H1 (cell line): ENCODE measurements at regions not wholly inside any gene's neighbourhood (a gene's known extent, or its start where the extent isn't known, plus 50 kb on each side); places are given as distances from the start of the nearest gene placed in this dataset.

Experiments
- CTCF ChIA-PET: fragments of 300-600 bp; sonication (Branson Sonifier 250); formaldehyde crosslinking; loops from one replicate; lab custom pipeline; 2021; ENCODE audit not compliant: partially characterized antibody; lab: Charles Lee
- POLR2A ChIA-PET: fragments of 300-600 bp; sonication (Branson Sonifier 250); formaldehyde crosslinking; loops from one replicate; lab custom pipeline; 2021; ENCODE audit warnings: inconsistent platforms; ENCODE audit not compliant: partially characterized antibody; lab: Charles Lee
- DNase-seq, 2 experiments: peaks; one replicate each; pipeline versions ENCODE4 v3.0.0 to v3.0.0-alpha.2; 2010 to 2022; ENCODE audit warnings: low spot score in 2 of 2, low read depth in 1 of 2, mixed read lengths in 1 of 2
- FAIRE-seq: peaks from 2 replicates; lab custom pipeline; 2011; peaks lifted over from hg19 to GRCh38; lab: Jason Lieb, UNC
- H2AFZ ChIP-seq: 2 replicates; pipeline ENCODE4 v1.8.1; 2012; ENCODE audit warnings: low read length, inconsistent platforms
- H2AK5ac ChIP-seq: 2 replicates; pipeline ENCODE4 v1.6.1; 2013; ENCODE audit warnings: low read depth, low read length
- H2BK120ac ChIP-seq: replicated peaks from 2 replicates; pipeline ENCODE3; 2013; ENCODE audit warnings: low read depth, low read length, inconsistent platforms
- H2BK12ac ChIP-seq: 2 replicates; pipeline ENCODE4 v1.6.1; 2013; ENCODE audit warnings: low read depth, low read length
- H2BK15ac ChIP-seq: 2 replicates; pipeline ENCODE4 v1.6.1; 2013; ENCODE audit warnings: low read length
- H2BK20ac ChIP-seq: 2 replicates; pipeline ENCODE4 v1.6.1; 2013; ENCODE audit warnings: low read length
- H2BK5ac ChIP-seq: 2 replicates; pipeline ENCODE4 v1.6.1; 2013; ENCODE audit warnings: low read depth, low read length
- H3K14ac ChIP-seq: 2 replicates; pipeline ENCODE4 v1.6.1; 2013; ENCODE audit warnings: inconsistent platforms; ENCODE audit not compliant: insufficient read length
- H3K18ac ChIP-seq: 2 replicates; pipeline ENCODE4 v1.6.1; 2013; ENCODE audit warnings: low read length; ENCODE audit errors: extremely low read depth
- H3K23ac ChIP-seq: 2 replicates; pipeline ENCODE4 v1.6.1; 2013; ENCODE audit warnings: inconsistent platforms; ENCODE audit not compliant: insufficient read length
- H3K23me2 ChIP-seq: 2 replicates; pipeline ENCODE4 v1.6.1; 2013; ENCODE audit warnings: low read depth, low read length
- H3K27ac ChIP-seq: 2 replicates; pipeline ENCODE4 v1.6.1; 2011; ENCODE audit warnings: low read depth, low read length, inconsistent platforms
- H3K27me3 ChIP-seq, 4 experiments: replicated peaks in 1 of 4; 1 replicate in 1 of 4; 2 replicates in 3 of 4; pipeline versions ENCODE4 v1.6.1 to v1.8.1; 2011 to 2013; ENCODE audit warnings: low read length in 3 of 4, mild to moderate bottlenecking in 3 of 4, inconsistent platforms in 2 of 4, mixed read lengths in 2 of 4, moderate library complexity in 1 of 4; ENCODE audit not compliant: control insufficient read depth in 3 of 4, insufficient read depth in 3 of 4; ENCODE audit errors: extremely low read depth in 1 of 4
- H3K36me3 ChIP-seq, 4 experiments: 2 replicates each; pipeline versions ENCODE4 v1.6.1 to v1.8.1; 2011 to 2013; ENCODE audit warnings: mild to moderate bottlenecking in 4 of 4, low read length in 3 of 4, moderate library complexity in 2 of 4, control low read depth in 1 of 4, inconsistent platforms in 1 of 4; ENCODE audit not compliant: insufficient read depth in 4 of 4, control insufficient read depth in 2 of 4
- H3K4ac ChIP-seq: replicated peaks from 2 replicates; pipeline ENCODE3; 2013; ENCODE audit warnings: low read length, low read depth, mixed read lengths, inconsistent platforms; ENCODE audit not compliant: insufficient read length
- H3K4me1 ChIP-seq, 4 experiments: replicated peaks in 1 of 4; 1 replicate in 1 of 4; 2 replicates in 3 of 4; pipeline versions ENCODE4 v1.6.1 to v1.8.1; 2011 to 2013; ENCODE audit warnings: low read length in 3 of 4, inconsistent platforms in 2 of 4, mixed read lengths in 1 of 4; ENCODE audit not compliant: insufficient read depth in 4 of 4, control insufficient read depth in 3 of 4
- H3K4me2 ChIP-seq, 2 experiments: 2 replicates each; pipeline versions ENCODE4 v1.6.1 to v1.8.1; 2011 to 2013; ENCODE audit warnings: low read depth in 2 of 2, low read length in 2 of 2, control low read depth in 1 of 2, inconsistent platforms in 1 of 2, mild to moderate bottlenecking in 1 of 2; ENCODE audit not compliant: insufficient read depth in 1 of 2
- H3K4me3 ChIP-seq, 4 experiments: fragments of 200-600, 300-600 bp in 1 of 4; sonication (generic), shearing (Covaris generic), sonication (Bioruptor Twin) in 1 of 4; 2 replicates each; pipeline versions ENCODE4 v1.5.1 to v1.8.1; 2011 to 2016; ENCODE audit warnings: low read length in 4 of 4, low read depth in 3 of 4, control low read depth in 2 of 4, inconsistent platforms in 2 of 4, mild to moderate bottlenecking in 2 of 4, mixed read lengths in 1 of 4, moderate library complexity in 1 of 4; ENCODE audit not compliant: insufficient read depth in 2 of 4; ENCODE audit errors: extremely low read depth in 1 of 4
- H3K56ac ChIP-seq: replicated peaks from 2 replicates; pipeline ENCODE3; 2013; ENCODE audit warnings: low read depth, mild to moderate bottlenecking, mixed read lengths, low read length, inconsistent platforms; ENCODE audit not compliant: insufficient read length
- H3K79me1 ChIP-seq: 2 replicates; pipeline ENCODE4 v1.6.1; 2013; ENCODE audit warnings: low read depth, low read length, control low read depth
- H3K79me2 ChIP-seq, 2 experiments: 2 replicates each; pipeline versions ENCODE4 v1.6.1 to v1.8.1; 2012 to 2013; ENCODE audit warnings: low read length in 2 of 2, mild to moderate bottlenecking in 2 of 2, inconsistent platforms in 1 of 2; ENCODE audit not compliant: insufficient read depth in 2 of 2, control insufficient read depth in 1 of 2
- H3K9ac ChIP-seq, 4 experiments: replicated peaks in 1 of 4; 1 replicate in 1 of 4; 2 replicates in 3 of 4; pipeline versions ENCODE4 v1.6.1 to v1.8.1; 2011 to 2013; ENCODE audit warnings: low read depth in 3 of 4, low read length in 3 of 4, control low read depth in 2 of 4, mild to moderate bottlenecking in 2 of 4, moderate library complexity in 2 of 4, inconsistent platforms in 1 of 4; ENCODE audit errors: extremely low read depth in 1 of 4
- H3K9me3 ChIP-seq, 2 experiments: 2 replicates each; pipeline versions ENCODE4 v1.6.1 to v1.8.1; 2012 to 2013; ENCODE audit warnings: mild to moderate bottlenecking in 2 of 2, moderate library complexity in 2 of 2, control low read depth in 1 of 2, inconsistent platforms in 1 of 2, low read depth in 1 of 2, low read length in 1 of 2, mixed read lengths in 1 of 2; ENCODE audit not compliant: insufficient read depth in 2 of 2
- H4K20me1 ChIP-seq, 2 experiments: replicated peaks in 1 of 2; 2 replicates each; pipeline versions ENCODE3 to v1.8.1; 2011 to 2013; ENCODE audit warnings: inconsistent platforms in 2 of 2, low read length in 2 of 2, mild to moderate bottlenecking in 1 of 2; ENCODE audit not compliant: insufficient read depth in 2 of 2, control insufficient read depth in 1 of 2
- H4K5ac ChIP-seq: 2 replicates; pipeline ENCODE4 v1.6.1; 2013; ENCODE audit warnings: low read length, low read depth, mixed read lengths, inconsistent platforms; ENCODE audit not compliant: insufficient read length
- H4K8ac ChIP-seq: 2 replicates; pipeline ENCODE4 v1.8.0; 2013; ENCODE audit warnings: mild to moderate bottlenecking, moderate library complexity, low read length, inconsistent platforms; ENCODE audit not compliant: insufficient read depth; ENCODE audit errors: extremely low read depth
- H4K91ac ChIP-seq: replicated peaks from 2 replicates; pipeline ENCODE3; 2013; ENCODE audit warnings: low read length, mixed read lengths, inconsistent platforms; ENCODE audit not compliant: insufficient read length
- FOSL1 ChIP-seq: IDR thresholded peaks from 2 replicates; pipeline ENCODE4 v1.6.1; 2011; ENCODE audit warnings: mild to moderate bottlenecking, low read depth, low read length, moderate library complexity; ENCODE audit not compliant: insufficient read depth
- JUN ChIP-seq: IDR thresholded peaks from 2 replicates; pipeline ENCODE4 v1.6.1; 2011; ENCODE audit warnings: low read depth, mild to moderate bottlenecking, improper control_type of control experiment, low read length
- MAX ChIP-seq: IDR thresholded peaks from 2 replicates; pipeline ENCODE4 v1.6.1; 2012; ENCODE audit warnings: inconsistent platforms
- PHF8 ChIP-seq: fragments of 200-600 bp; sonication (generic); conservative IDR thresholded peaks from 2 replicates; pipeline ENCODE4 v1.7.1; 2012; ENCODE audit warnings: low read depth, mild to moderate bottlenecking, inconsistent platforms, low read length, moderate library complexity
- POU5F1 ChIP-seq: IDR thresholded peaks from 2 replicates; pipeline ENCODE4 v1.6.1; 2011; ENCODE audit warnings: low read depth, mild to moderate bottlenecking, low read length, moderate library complexity
- WGBS, 2 experiments: shearing (Covaris generic) in 1 of 2; methylation state at CpG; one replicate each; pipeline versions ENCODE4 v1.1.6 to v1.1.7; 2013 to 2015; ENCODE audit warnings: low lambda C conversion rate in 2 of 2, mixed read lengths in 2 of 2, inconsistent platforms in 1 of 2, low coverage in 1 of 2, missing lambda C conversion rate in 1 of 2; ENCODE audit not compliant: insufficient replicate concordance in 2 of 2, insufficient coverage in 1 of 2, insufficient read length in 1 of 2; ENCODE audit errors: extremely low coverage in 1 of 2, missing lambda C conversion rate in 1 of 2; 5-methylcytosine and 5-hydroxymethylcytosine counted together

GRCh38 chr4:96366632-96367031 lies 526.7 kb downstream of the PDHA2 start:
- no peak overlapping the region for H3K27ac ChIP-seq
- no peak overlapping the region for H3K56ac ChIP-seq
- no peak overlapping the region for H3K23ac ChIP-seq
- H4K20me1 ChIP-seq: no peaks in the 10 kb centered on the region
- no peak overlapping the region for H3K14ac ChIP-seq
- H3K9me3 ChIP-seq: 0 out of 4 replicates have a peak, but pooled peaks cover 0 to 2% of the 10 kb centered on the region in 2 experiments
- no peak for FAIRE-seq
- H2BK20ac ChIP-seq: no peak overlapping the region
- WGBS, 2 experiments: 80% methylated on average over 1 of the region's 1 CpG; no CpG with 5 or more reads in 1 of the 2 experiments
- no peak for DNase-seq
- CTCF ChIA-PET: no interaction called here
- no peaks in the 10 kb centered on the region for H3K4me1 ChIP-seq
- H2BK15ac ChIP-seq: no peak overlapping the region
- no peak overlapping the region for H4K91ac ChIP-seq
- no peaks in the 10 kb centered on the region for H3K79me1 ChIP-seq
- H2AFZ ChIP-seq: no peak overlapping the region
- no peak overlapping the region for H2BK5ac ChIP-seq
- TF ChIP-seq PHF8: no peak
- TF ChIP-seq MAX: no peak
- TF ChIP-seq POU5F1: no peak
- TF ChIP-seq FOSL1: no peak
- no peak for TF ChIP-seq JUN
- no peak overlapping the region for H3K18ac ChIP-seq
- no peaks in the 10 kb centered on the region for H3K79me2 ChIP-seq
- H2BK120ac ChIP-seq: no peak overlapping the region
- no peak overlapping the region for H2AK5ac ChIP-seq
- no peaks in the 10 kb centered on the region for H3K23me2 ChIP-seq
- H3K9ac ChIP-seq: no peak overlapping the region
- H3K27me3 ChIP-seq: no peaks in the 10 kb centered on the region
- H4K8ac ChIP-seq: no peak overlapping the region
- no peaks in the 10 kb centered on the region for H3K36me3 ChIP-seq
- H3K4me2 ChIP-seq: no peak overlapping the region
- POLR2A ChIA-PET: no interaction called here
- H3K4me3 ChIP-seq: no peak overlapping the region
- no peak overlapping the region for H2BK12ac ChIP-seq
- no peak overlapping the region for H3K4ac ChIP-seq
- no peak overlapping the region for H4K5ac ChIP-seq
